NOMO-1 treated with dmso at 0.1 percent for 144 hours (cell line): ENCODE measurements at regions not wholly inside any gene's neighbourhood (a gene's known extent, or its start where the extent isn't known, plus 50 kb on each side); places are given as distances from the start of the nearest gene placed in this dataset.
A peak's percentile ranks its signal among the peaks of the same experiment; 100 is the strongest.
"Not testable (repeated sequence)": the region's sequence is repeated elsewhere in the genome, so short reads cannot be mapped to it uniquely, and the experiment has no call there.

ENCODE experiments used
- DNase-seq: peaks from one replicate; lab custom pipeline; 2025; ENCODE audit not compliant: unreplicated experiment; lab: John Stamatoyannopoulos, UW

DNA sequence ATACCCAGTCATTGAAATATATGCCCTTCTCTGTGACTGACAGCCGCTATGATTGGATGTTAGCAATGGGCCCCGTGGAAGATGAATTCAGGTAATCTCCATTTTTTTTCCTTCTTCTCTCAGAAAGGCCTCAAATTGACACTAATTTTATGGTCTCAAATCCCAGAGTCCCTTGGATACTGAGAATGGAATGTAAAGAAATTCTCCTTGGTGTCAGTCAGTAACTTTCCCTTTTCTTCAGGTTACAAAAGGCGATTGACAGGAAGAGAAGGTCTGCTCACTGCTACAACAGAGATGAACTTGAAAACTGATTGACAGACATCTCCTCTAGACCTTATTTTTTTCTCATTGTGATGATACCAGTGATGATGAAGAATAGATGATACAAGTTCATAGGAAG is 748.3 kb downstream of the MAT2B start:
- no peak for DNase-seq

DNA sequence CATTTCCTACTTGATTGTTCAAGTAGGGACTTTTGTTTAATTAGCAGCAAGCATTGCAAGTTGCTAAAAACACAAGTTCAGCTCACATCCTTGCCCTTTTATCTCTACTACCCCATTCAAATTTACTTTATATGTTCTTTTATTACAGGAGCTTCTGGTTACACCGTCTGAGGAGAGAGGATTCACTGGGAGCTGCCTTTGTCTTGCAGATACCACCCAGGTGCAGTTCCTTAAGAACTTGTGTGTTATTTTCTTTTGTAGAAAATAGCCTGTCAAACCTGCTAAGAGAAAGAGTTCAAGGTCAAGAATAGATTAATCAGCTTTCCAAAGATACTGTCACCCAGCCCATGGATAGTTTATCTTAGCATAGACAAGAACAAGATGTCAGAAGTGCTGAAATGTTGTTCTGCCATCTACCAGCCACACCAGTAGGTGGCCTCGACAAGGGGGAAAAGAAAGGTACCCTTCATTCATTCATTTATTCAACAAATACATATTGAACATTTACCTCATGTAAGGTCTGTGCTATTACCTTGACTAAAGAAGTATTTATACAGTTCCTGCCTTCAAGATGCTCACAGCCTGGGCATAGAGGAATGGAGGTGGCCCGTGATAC is 750.3 kb downstream of the MAT2B start:
- no peak for DNase-seq

DNA sequence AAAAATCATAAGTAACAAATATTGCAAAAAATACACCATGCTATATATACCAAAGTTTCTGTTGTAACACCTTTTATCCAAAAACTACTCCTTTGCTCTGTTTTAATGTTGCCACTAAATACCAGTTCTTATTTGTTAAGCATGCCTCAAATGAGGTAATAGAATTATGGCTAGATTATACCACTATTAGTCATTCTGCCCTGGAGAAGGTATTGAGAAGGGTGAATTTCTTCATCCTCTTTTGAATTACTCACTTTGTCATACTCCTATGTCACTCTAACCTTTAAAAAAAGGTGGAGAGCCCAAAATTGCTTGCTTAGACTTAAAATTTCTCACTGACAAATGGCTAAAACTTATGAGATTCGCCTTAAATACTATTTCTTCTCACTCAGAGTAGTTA is 750.9 kb downstream of the MAT2B start:
- no peak for DNase-seq

DNA sequence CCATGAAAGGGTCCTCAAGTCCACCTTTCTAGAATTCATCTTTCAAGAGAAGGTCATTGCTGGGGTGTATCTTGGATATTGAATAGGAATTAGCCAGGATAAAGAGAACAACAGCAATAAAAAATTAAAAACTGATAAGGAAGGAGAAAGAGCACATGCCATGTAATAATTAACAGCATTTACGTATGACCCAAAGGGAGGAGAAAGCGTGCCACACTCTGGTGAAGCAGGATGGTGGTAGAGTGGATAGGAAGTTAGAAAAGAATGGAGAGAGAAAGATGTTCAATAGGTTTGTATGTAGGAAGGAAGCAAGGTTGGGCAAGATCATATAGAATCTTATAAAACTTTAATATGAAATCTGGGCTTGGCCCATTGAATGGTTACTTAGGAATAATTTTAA is 751.5 kb downstream of the MAT2B start:
- no peak for DNase-seq

DNA sequence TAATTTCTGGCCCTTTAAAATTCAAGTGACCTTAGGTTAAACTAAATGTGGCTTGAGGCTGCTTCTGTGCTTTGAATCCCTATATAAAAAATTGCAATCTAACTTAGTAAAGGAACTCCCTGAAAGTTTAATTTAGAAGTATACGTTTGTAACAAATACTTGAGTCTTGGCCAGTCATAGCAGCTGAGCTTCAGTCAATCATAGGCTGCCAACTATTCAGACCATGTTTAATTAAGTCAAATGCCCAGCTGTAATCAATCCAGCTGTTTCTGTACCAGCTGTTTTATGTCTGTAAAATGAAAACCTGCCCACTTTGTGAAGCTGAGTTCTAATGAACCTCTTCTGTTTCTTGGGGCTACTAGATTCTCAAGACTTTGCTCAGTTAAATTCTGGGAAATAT is 760.1 kb downstream of the MAT2B start:
- no peak for DNase-seq

DNA sequence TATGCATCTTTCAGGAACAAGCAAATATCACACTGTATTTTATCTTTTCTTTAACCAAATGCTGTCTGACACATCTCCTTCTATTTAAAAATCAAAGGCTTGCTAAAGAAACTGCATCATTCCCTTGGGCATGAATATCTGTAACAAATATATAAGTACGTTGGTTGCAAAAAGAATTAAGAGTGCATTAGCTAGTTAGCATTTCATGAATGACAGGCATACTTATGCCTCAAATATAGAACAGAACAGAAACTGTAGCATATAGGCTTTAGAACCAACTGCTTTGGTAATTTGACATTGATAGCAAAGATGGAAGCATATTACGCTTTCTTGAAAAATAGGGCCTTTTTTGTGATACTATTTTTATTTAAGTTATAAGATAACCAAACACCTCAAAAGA is 761.2 kb downstream of the MAT2B start:
- DNase-seq = no peak

DNA sequence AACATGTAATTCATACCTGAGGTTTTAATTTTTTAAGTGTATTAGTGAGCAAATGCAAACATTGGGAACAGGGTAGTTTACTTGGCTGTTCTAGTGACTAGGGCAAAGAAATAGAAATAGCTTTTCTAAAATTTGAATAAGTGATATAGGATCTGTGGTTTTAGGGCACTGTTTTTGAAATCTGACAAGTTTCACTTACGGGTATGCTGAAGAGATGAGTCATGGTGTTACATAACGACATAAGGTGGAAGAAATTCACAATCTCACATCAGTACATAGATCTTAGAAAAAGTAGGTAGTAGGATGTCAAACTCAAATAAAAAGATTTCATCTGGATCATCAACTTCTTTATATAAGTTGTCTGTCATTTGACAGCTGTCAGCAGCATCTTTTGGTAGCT is 772.3 kb downstream of the MAT2B start:
- peak; percentile 4 for DNase-seq

DNA sequence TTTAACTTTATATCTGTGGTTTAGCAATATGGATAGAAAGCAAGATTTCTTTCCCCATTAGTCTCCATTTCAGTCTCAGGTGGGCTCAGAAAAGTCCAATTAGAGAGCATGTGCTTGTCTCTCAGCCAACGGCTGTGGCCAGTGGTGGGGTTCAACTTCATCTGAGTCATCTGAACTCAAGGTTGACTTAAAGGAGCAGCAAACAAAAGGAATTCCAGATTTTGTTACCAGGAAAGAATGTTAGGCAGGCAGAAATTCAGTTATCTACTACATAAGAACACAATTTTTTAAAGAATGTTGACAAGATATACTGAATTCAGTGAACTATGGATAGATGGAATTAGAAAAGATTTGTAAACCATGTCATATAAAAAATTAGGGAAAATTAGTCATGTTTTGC is 784.1 kb downstream of the MAT2B start:
- DNase-seq = no peak

DNA sequence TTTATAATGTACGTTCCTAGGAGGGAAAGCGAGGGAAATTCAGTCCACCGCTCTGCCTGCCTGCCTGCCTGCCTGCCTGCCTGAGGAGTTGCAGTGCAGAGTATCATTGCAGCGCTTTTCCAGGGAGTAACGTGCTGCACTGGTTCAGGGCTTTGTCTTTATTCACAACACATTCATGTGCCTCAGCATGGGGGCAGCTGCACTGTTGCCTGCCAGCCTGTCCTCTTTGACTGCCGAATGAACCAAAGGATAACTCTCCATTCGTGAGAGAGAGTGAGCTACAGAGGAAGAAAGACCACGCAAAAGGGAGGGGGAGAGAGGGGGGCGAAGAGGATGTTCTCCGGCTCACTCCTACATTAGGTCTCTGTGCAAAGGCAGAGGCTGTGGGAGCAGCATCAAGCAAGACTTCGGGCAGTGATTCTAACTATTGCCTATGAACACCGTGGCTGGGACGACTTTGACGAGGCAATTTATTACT is 791.2 kb downstream of the MAT2B start:
- no peak for DNase-seq

DNA sequence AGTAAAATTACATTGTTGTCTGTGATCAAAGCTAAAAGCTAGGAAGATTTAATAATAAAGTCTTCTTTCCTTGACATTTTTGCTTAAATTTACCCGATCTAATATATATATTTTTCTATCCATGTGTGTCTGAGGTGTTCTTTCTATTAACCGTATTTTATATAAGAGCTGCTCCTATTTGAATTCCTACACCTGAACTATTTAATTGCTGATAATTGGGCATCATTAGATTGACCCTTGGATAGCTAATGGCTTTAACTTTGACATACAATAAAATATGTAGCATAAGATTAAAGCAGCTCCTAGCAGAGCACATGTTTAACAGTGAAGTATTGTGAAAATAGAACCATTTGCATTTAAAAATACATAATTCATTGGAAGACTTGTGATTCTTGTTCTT is 792.7 kb downstream of the MAT2B start:
- no peak for DNase-seq

DNA sequence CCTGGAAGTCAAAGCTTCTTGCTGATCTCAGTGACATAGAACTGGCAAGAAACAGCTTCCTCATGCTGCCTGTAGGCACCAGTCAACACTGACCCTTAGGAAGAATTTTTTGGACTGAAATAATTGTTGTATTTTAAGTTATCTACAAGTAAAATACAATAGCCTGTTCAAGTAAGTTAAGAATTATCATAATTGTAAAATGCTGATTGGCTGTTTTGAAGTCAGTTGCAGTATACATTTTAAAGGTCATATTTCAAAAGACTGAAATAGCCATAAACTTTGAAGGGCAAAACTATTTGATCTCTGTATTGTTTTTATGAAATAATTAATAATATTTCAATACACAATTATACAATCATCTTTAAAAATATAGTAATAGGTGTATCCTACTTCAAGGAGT is 794.9 kb downstream of the MAT2B start:
- no peak for DNase-seq

DNA sequence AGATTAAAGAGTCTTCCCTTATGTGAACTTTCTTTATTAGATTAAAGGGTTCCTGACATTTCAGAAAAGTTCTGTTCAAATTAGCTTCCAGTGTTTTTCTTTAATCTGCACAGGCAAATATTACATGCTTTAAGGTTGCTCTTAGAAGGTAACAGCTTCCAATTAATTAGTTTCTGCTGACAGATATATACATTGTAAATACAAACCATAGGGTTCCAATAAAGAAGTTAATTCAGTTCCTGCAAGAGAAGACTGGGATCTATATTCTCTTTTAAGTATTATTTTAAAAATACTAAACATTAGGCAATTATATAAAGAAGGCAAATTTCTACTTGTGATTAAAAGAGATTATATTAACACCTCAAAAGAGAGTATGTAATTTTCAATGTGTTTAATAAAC is 795.7 kb downstream of the MAT2B start:
- no peak for DNase-seq

DNA sequence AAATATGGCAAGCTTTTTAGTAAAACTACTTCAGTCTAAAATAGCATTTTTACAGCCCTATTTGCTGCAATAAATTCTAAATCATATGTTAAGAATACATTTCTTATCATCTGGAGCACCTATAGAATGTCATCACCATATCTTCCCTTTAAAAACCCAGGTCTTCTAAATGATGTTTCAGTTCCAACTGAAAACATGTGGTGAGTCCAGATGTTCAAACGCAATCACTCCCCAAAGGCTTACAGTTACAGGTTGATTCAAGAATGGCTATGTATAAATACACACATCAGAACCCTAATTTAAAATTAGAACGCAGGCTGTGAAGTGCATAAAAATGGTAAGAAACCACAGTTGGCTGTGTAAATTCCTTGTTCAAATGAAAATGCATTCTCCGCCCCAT is 796.3 kb downstream of the MAT2B start:
- no peak for DNase-seq

DNA sequence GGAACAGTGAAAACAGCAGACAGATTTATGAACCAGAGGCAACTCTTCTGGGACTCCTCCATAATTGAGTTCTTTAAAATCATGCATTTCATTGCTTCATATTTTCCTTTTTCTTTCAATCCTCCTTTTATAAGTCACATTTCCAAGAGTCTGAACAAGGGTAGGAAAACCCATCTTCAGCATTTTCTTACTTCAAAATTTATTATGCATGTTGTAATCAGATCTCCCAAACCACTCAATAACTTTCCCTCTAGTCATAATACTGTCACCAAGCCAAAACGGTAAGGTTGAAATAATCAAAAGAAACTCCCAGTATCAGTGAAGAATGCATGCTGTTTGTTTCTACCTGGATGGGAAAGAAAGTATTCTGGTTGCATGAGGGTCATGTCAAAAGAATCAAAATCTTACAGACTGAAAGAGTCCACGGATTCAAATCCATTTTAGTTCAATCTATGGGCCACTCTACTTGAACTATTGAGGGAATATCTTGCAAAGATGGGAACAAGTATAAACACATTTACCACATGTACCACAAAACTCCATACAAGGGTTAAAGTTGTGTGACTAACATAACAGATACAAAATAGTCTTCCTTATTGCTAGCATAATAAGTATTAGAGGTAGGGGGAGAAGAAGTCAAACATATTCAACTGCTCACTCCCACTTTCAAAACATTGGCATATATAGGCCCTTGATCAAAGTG is 797.3 kb downstream of the MAT2B start:
- DNase-seq = no peak

DNA sequence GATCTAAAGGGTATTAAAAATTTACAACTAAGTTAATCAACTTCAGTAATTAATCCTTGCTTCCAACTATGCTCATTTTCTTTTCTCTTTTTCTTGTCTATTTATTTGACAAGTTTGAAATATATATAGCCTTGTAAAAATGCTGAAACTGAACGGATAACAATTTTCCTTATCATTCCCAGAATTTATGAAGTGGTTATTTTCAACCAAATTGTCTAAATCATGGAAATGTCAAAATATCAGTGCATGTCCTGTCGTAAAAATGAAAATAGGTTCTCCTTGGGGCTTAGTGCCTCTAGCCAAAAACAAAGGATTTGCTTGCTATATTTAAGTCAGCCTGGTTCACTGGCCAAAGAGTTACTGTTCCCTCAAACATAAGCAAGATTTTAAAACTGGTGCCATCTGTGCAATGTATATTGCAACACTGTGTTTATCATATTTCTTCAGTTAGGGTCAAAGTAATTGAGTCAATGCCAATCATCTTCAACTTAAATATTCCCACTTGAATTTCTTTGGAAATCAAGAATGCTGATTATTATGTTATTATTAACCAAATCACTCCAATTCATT is 798.3 kb downstream of the MAT2B start:
- DNase-seq = no peak

DNA sequence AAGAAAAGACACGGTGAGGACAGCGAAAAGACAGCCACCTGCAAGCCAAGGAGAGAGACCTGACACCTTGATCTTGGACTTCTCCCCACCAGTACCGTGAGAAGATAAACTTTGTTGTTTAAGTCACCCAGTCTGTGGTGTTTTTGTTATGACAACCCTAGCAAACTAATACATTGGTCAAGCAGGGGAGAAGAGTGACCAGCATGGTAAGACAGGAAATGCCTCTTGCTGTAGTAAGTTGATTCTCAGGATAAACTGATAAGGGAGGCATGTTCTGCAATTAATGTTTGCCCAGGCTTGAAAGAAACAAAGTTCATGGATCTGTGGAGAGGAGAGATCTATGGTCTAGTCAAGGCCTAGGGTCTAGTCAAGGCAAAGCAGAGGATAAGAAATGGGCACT is 801.2 kb downstream of the MAT2B start:
- no peak for DNase-seq

DNA sequence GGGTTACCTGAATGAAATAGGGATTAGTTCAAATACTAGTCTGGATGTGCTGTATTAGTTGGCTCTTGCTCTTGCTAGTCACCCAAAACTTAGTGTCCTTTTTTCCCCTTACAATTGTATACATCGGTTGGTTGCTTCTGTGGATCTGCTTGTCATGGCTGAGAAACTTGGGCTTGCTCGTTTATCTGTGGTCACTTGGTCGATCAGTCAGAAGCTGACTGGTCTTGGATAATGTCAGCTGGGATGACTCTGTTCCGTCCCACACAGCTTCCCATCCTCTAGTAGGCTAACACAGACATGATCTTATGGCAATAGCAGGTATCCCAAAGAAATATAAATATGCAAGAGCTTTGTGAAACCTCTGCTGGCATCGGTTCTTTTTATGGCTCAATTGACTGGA is 807.4 kb downstream of the MAT2B start:
- no peak for DNase-seq

DNA sequence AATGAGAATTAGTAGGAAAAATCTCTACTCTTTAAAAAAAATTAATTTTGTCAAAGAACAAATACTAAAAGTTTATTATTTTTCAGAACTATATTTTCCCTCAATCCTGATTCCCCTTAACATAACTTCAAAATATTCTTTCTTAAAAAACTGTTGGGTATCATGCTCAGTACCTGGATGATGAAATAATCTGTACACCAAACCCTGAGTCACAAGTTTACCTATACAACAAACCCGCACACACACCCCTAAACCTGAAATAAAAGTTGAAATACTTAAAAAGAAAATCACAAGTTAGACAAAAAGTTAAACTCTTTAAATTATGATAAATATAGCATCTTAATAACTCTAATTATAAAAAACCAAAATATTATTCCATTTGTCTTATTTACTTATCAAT is 812.3 kb downstream of the MAT2B start:
- DNase-seq = no peak

DNA sequence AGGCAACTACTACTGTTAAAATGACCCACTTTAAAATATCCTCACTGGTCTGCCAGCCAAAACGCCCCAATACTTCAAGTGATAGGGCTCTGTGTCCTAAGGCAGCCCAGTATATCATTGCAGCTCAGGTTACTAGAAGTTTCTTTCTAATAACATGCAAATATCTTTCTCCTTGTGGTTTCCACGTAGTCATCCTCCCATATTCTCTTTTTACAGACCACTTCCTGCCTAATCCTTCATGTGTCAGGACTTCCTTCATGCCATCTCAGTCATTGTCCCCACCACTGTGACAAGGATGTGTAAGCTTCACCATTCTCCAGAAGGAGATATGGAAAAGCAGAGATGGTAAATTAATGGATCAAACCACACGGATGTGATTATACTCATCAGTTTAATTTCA is 813.7 kb downstream of the MAT2B start:
- DNase-seq = no peak

DNA sequence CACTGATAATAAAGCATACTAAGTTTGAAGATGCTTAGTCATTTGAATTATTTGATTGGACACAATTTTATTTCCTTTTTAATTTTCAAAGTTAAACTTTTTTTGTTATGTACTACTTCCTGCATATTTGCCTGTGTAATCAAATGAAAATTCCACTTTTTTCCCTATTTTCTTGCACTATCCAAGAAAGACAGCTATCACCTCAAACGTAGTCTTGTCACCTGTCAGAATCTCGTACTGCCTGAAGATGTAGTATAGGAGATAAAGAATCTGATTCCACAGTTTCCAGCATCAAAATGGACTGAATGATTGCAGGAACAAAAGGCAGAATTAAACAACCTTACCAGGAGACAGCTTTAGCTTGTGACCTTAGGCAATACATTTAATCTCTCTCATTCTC is 818.8 kb downstream of the MAT2B start:
- no peak for DNase-seq

DNA sequence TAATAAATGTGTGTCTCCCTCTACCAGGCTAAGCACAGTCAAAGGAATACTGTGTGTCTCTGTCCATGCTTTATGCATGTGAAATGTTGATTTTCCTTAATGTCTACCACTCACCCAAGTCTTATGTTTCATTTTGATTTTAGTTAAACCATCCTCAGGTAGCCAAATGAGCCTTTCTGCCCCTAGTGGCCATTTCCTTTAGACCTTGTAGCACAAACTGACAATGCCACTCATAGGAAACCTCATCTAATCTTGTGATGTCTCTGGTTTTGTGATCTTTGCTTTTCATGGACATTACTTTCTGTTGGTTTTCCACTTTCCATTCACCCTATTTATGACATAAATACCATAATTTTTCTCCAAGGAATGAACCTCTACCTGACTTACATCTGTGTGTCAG is 820.8 kb downstream of the MAT2B start:
- no peak for DNase-seq

DNA sequence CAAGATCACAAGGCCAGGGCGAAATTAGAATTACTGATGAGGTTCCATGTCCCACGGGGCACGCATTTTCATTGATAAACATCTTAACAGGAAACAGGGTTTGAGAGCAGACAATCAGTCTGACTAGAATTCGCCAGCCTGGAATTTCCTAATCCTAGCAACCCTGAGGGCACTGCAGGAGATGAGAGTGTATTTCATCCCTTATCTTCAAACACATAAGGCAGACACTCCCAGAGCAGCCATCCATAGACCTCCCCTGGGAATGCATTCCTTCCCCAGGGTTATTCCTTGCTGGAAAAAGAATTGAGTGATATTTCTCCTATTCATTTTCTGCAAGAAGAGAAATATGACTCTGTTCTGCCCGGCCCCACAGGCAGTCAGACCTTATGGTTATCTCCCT is 821.7 kb downstream of the MAT2B start:
- not testable (repeated sequence) for DNase-seq
